ENCODE measurements at regions not wholly inside any gene's neighbourhood (a gene's known extent, or its start where the extent isn't known, plus 50 kb on each side); places are given as distances from the start of the nearest gene placed in this dataset.

GRCh38 chr21:23488245-23488644 lies 2119.0 kb downstream of the MRPL39 start:
- H3K4me3 Mint-ChIP-seq: no peak overlapping the region
- no peak for TF ChIP-seq CTCF (IDR thresholded peaks at IDR 0.05; ENCODE audit: unreplicated experiment in 3 of 3)
- no peak overlapping the region for H3K27ac Mint-ChIP-seq
- H3K4me1 Mint-ChIP-seq: no peaks in the 10 kb centered on the region
- H3K9me3 Mint-ChIP-seq: no peaks in the 10 kb centered on the region
- H3K36me3 Mint-ChIP-seq (ENCODE audit: low read depth): no peaks in the 10 kb centered on the region
- no peaks in the 10 kb centered on the region for H3K27me3 Mint-ChIP-seq (ENCODE audit: low read depth)

DNA sequence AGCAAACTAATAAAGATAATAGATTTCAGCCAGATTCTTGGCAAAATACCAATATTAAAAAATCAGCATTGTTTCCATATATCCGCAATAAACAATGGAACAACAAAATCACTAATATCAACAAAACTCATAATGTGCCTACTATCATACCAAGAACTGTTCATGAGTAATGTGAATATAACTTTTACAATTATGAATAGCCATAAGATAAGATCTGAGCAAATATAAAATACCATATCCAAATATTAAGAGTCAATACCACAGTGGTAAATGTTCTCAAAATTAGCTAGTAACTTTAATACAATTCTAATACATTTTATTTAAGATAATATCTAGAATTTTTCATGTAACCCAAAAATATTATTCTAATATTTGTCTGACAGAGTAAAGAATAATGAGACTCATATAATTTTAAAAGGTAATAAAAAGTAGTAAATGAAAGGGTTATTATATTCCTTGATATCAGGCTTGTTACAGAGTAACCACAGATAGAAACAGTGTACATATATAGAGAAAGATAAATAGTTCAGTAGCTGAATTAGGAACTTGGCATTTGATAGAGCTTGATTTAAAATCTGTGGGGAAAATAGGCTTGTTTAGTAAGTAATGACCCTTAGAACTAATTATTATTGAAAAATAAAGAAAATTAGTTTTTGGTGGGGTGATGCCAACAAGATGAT lies 2126.6 kb downstream of the MRPL39 start:
- Mint-ChIP-seq H3K9me3 (no peaks in the 10 kb centered on the region), H3K27ac (no peak overlapping the region), H3K4me3 (no peak overlapping the region), H3K36me3 (ENCODE audit: low read depth) (no peaks in the 10 kb centered on the region), H3K27me3 (ENCODE audit: low read depth) (no peaks in the 10 kb centered on the region), H3K4me1 (no peaks in the 10 kb centered on the region)
- TF ChIP-seq CTCF (IDR thresholded peaks at IDR 0.05; ENCODE audit: unreplicated experiment in 3 of 3): no peak

GRCh38 chr21:23478381-23478780 lies 2128.9 kb downstream of the MRPL39 start:
- H3K9me3 Mint-ChIP-seq: no peaks in the 10 kb centered on the region
- no peak for TF ChIP-seq CTCF (IDR thresholded peaks at IDR 0.05; ENCODE audit: unreplicated experiment in 3 of 3)
- H3K4me1 Mint-ChIP-seq: no peaks in the 10 kb centered on the region
- no peak overlapping the region for H3K27ac Mint-ChIP-seq
- H3K4me3 Mint-ChIP-seq: no peak overlapping the region
- no peaks in the 10 kb centered on the region for H3K36me3 Mint-ChIP-seq (ENCODE audit: low read depth)
- H3K27me3 Mint-ChIP-seq (ENCODE audit: low read depth): no peaks in the 10 kb centered on the region

- H3K27me3 Mint-ChIP-seq (ENCODE audit: low read depth): no peaks in the 10 kb centered on the region
- no peaks in the 10 kb centered on the region for H3K4me1 Mint-ChIP-seq
Measured at GRCh38 chr21:23475281-23476219, 2131.7 kb downstream of the MRPL39 start.

DNA sequence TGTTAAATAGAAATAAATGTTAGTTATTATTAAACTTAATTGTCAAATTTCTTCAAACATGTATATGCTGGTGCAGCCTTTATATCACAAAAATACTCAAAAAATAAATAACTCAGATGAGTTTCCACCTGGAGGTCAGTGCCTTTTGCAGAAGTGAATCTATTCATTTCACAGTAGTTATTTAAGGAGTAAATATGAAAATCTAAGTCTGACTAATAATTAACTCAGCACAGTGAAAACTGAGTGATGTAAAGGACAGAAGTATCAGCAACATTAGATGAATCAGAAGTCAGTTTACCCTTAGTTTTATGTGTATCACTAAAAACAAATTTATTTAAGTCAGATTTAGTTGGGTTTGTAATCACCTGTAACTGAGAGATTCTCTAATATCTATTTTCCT lies 2135.4 kb downstream of the MRPL39 start:
- no peaks in the 10 kb centered on the region for H3K36me3 Mint-ChIP-seq (ENCODE audit: low read depth)
- H3K27me3 Mint-ChIP-seq (ENCODE audit: low read depth): no peaks in the 10 kb centered on the region
- no peaks in the 10 kb centered on the region for H3K9me3 Mint-ChIP-seq
- H3K4me1 Mint-ChIP-seq: no peaks in the 10 kb centered on the region
- no peak overlapping the region for H3K27ac Mint-ChIP-seq
- H3K4me3 Mint-ChIP-seq: no peak overlapping the region
- no peak for TF ChIP-seq CTCF (IDR thresholded peaks at IDR 0.05; ENCODE audit: unreplicated experiment in 3 of 3)

More at GRCh38 chr21:23475281-23476219, 2131.7 kb downstream of the MRPL39 start:
- no peak for TF ChIP-seq CTCF (IDR thresholded peaks at IDR 0.05; ENCODE audit: unreplicated experiment in 3 of 3)
- no peak overlapping the region for H3K27ac Mint-ChIP-seq
- H3K4me3 Mint-ChIP-seq: no peak overlapping the region
- H3K9me3 Mint-ChIP-seq: no peaks in the 10 kb centered on the region
- no peaks in the 10 kb centered on the region for H3K36me3 Mint-ChIP-seq (ENCODE audit: low read depth)

Measured in nephron (organoid).